H1 (cell line): ENCODE measurements at regions not wholly inside any gene's neighbourhood (a gene's known extent, or its start where the extent isn't known, plus 50 kb on each side); places are given as distances from the start of the nearest gene placed in this dataset.

Experiments used
- EP300 ChIP-seq, 2 experiments: IDR thresholded peaks; 1 replicate in 1 of 2; 2 replicates in 1 of 2; pipeline ENCODE4 v1.6.1; 2011 to 2012; ENCODE audit warnings: low read depth in 2 of 2, low read length in 2 of 2, mild to moderate bottlenecking in 2 of 2, borderline replicate concordance in 1 of 2, inconsistent platforms in 1 of 2, moderate library complexity in 1 of 2
- POLR2AphosphoS5 ChIP-seq: IDR thresholded peaks from 2 replicates; pipeline ENCODE4 v1.6.1; 2011; ENCODE audit warnings: low read depth, low read length
- TF ChIP-seq, protein P1 (sequence below), 3 experiments: IDR thresholded peaks; 1 replicate in 2 of 3; 2 replicates in 1 of 3; pipeline versions ENCODE4 v1.5.1 to v1.6.1; 2011; ENCODE audit warnings: low read length in 3 of 3, mild to moderate bottlenecking in 3 of 3, inconsistent platforms in 2 of 3, low read depth in 1 of 3, moderate library complexity in 1 of 3; ENCODE audit not compliant: insufficient read depth in 1 of 3; ENCODE audit errors: control extremely low read depth in 1 of 3

DNA sequence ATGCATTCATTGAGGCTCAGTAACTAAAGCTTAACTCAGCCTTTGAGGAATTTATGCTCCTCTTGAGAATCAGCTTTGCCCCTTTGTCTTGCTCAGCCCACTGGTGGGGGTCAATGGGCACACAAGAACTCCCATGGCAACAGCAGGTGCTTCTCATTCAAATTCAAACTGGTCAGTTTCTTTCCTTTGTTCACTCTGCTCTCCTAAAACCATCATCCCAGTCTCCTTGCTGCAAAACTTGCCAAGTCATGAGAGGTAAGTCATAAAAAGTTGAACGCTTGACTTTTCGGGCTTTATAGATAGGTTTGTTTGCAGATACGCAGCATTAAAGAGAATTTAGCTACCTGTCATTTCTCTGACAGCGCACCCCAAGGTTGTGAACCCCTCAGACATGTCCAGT is 146.8 kb downstream of the TFAP2A start:
- TF ChIP-seq EP300 (IDR thresholded peaks at IDR 0.05; ENCODE audit: borderline replicate concordance in 1 of 2, low read depth in 2 of 2, low read length in 2 of 2) = peak in 1 of 2 experiments; percentile 61; a peak in 1 of 3 replicates
- TF ChIP-seq, protein P1, sequence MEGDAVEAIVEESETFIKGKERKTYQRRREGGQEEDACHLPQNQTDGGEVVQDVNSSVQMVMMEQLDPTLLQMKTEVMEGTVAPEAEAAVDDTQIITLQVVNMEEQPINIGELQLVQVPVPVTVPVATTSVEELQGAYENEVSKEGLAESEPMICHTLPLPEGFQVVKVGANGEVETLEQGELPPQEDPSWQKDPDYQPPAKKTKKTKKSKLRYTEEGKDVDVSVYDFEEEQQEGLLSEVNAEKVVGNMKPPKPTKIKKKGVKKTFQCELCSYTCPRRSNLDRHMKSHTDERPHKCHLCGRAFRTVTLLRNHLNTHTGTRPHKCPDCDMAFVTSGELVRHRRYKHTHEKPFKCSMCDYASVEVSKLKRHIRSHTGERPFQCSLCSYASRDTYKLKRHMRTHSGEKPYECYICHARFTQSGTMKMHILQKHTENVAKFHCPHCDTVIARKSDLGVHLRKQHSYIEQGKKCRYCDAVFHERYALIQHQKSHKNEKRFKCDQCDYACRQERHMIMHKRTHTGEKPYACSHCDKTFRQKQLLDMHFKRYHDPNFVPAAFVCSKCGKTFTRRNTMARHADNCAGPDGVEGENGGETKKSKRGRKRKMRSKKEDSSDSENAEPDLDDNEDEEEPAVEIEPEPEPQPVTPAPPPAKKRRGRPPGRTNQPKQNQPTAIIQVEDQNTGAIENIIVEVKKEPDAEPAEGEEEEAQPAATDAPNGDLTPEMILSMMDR (IDR thresholded peaks at IDR 0.05; ENCODE audit: control extremely low read depth in 1 of 3, insufficient read depth in 1 of 3, low read depth in 1 of 3, low read length in 3 of 3) = no peak
- TF ChIP-seq POLR2AphosphoS5 = no peak
